Endodermal cell (in vitro differentiated cells): ENCODE measurements at regions not wholly inside any gene's neighbourhood (a gene's known extent, or its start where the extent isn't known, plus 50 kb on each side); places are given as distances from the start of the nearest gene placed in this dataset.

Source experiments
- DNase-seq: peaks from one replicate; pipeline ENCODE4 v3.0.0-alpha.2; 2017
- H3K27ac ChIP-seq: 2 replicates; pipeline ENCODE4 v1.5.1; 2013; ENCODE audit warnings: mild to moderate bottlenecking, low read depth, low read length, moderate library complexity
- H3K27me3 ChIP-seq: 2 replicates; pipeline ENCODE4 v1.6.1; 2013; ENCODE audit warnings: mild to moderate bottlenecking, low read length, moderate library complexity; ENCODE audit not compliant: insufficient read depth, control insufficient read depth, poor library complexity, severe bottlenecking
- H3K36me3 ChIP-seq: 2 replicates; pipeline ENCODE4 v1.7.0; 2013; ENCODE audit warnings: mild to moderate bottlenecking, low read length, moderate library complexity; ENCODE audit not compliant: control insufficient read depth, insufficient read depth
- H3K4me1 ChIP-seq: one replicate; pipeline ENCODE4 v1.7.0; 2013; ENCODE audit warnings: low read length; ENCODE audit not compliant: control insufficient read depth, insufficient read depth
- H3K4me3 ChIP-seq: 2 replicates; pipeline ENCODE4 v1.5.1; 2013; ENCODE audit warnings: mild to moderate bottlenecking, low read length, moderate library complexity
- H3K9ac ChIP-seq: 2 replicates; pipeline ENCODE4 v1.6.1; 2013; ENCODE audit warnings: mild to moderate bottlenecking, low read length, moderate library complexity; ENCODE audit not compliant: poor library complexity, severe bottlenecking; ENCODE audit errors: extremely low read depth
- H3K9me3 ChIP-seq: 2 replicates; pipeline ENCODE4 v1.6.1; 2013; ENCODE audit warnings: mild to moderate bottlenecking, low read length, moderate library complexity; ENCODE audit not compliant: control insufficient read depth
- H3K27ac Mint-ChIP-seq: 2 replicates; pipeline ENCODE4 v1.8.0; 2020; ENCODE audit warnings: mixed read lengths
- H3K27me3 Mint-ChIP-seq: 2 replicates; pipeline ENCODE4 v1.8.0; 2021; ENCODE audit warnings: mild to moderate bottlenecking, mixed read lengths; ENCODE audit not compliant: insufficient read depth
- H3K36me3 Mint-ChIP-seq: 2 replicates; pipeline ENCODE4 v1.8.0; 2020; ENCODE audit warnings: low read depth, mixed read lengths
- H3K4me1 Mint-ChIP-seq: 2 replicates; pipeline ENCODE4 v1.8.0; 2020; ENCODE audit warnings: mixed read lengths
- H3K4me3 Mint-ChIP-seq: 2 replicates; pipeline ENCODE4 v1.8.0; 2020; ENCODE audit warnings: mild to moderate bottlenecking, moderate library complexity, mixed read lengths
- H3K9me3 Mint-ChIP-seq: 2 replicates; pipeline ENCODE4 v1.8.0; 2020; ENCODE audit warnings: mild to moderate bottlenecking, mixed read lengths
- CTCF ChIP-seq: fragments of 200-600 bp; sonication (generic); conservative IDR thresholded peaks from 2 replicates; pipeline ENCODE4 v1.5.0; 2021; ENCODE audit warnings: antibody characterized with exemption, mild to moderate bottlenecking
- WGBS, 2 experiments: methylation state at CpG; one replicate each; pipeline versions ENCODE4 v1.1.5 to v1.1.7; 2013; ENCODE audit warnings: missing lambda C conversion rate in 2 of 2, mixed read lengths in 1 of 2; ENCODE audit not compliant: insufficient coverage in 1 of 2, insufficient read length in 1 of 2; 5-methylcytosine and 5-hydroxymethylcytosine counted together

- peaks cover 14% of the 10 kb centered on the region for H3K27me3 Mint-ChIP-seq
- no peaks in the 10 kb centered on the region for H3K36me3 Mint-ChIP-seq
- peaks cover 32% of the 10 kb centered on the region for H3K4me1 Mint-ChIP-seq
- Histone ChIP-seq H3K9me3 (no peaks in the 10 kb centered on the region), H3K36me3 (no peaks in the 10 kb centered on the region), H3K4me1 (peaks cover 11% of the 10 kb centered on the region), H3K27me3 (no peaks in the 10 kb centered on the region), H3K27ac (no peak overlapping the region), H3K4me3 (no peak overlapping the region), H3K9ac (no peak overlapping the region)
- no peaks in the 10 kb centered on the region for H3K9me3 Mint-ChIP-seq
- DNase-seq = no peak
- no peak overlapping the region for H3K27ac Mint-ChIP-seq
- no peak for TF ChIP-seq CTCF
- 92 to 100% methylated on average over 2 to 5 of the region's 5 CpGs for WGBS, 2 experiments
- no peak overlapping the region for H3K4me3 Mint-ChIP-seq
These were observed 69.3 kb upstream of the BZW1 start for GRCh38 chr2:200742426-200742825.

GRCh38 chr2:200743042-200743676 lies 68.6 kb upstream of the BZW1 start:
- WGBS, 2 experiments = 94 to 100% methylated on average over 8 to 10 of the region's 10 CpGs
- H3K27ac Mint-ChIP-seq = no peak overlapping the region
- no peak for DNase-seq
- Histone ChIP-seq H3K9me3 (no peaks in the 10 kb centered on the region), H3K4me1 (peaks cover 11% of the 10 kb centered on the region), H3K27ac (no peak overlapping the region), H3K4me3 (no peak overlapping the region), H3K36me3 (no peaks in the 10 kb centered on the region), H3K27me3 (no peaks in the 10 kb centered on the region), H3K9ac (no peak overlapping the region)
- H3K4me3 Mint-ChIP-seq = no peak overlapping the region
- TF ChIP-seq CTCF = no peak
- H3K9me3 Mint-ChIP-seq = no peaks in the 10 kb centered on the region
- peaks cover 36% of the 10 kb centered on the region for H3K4me1 Mint-ChIP-seq
- no peaks in the 10 kb centered on the region for H3K36me3 Mint-ChIP-seq
- peaks cover 14% of the 10 kb centered on the region for H3K27me3 Mint-ChIP-seq

DNA sequence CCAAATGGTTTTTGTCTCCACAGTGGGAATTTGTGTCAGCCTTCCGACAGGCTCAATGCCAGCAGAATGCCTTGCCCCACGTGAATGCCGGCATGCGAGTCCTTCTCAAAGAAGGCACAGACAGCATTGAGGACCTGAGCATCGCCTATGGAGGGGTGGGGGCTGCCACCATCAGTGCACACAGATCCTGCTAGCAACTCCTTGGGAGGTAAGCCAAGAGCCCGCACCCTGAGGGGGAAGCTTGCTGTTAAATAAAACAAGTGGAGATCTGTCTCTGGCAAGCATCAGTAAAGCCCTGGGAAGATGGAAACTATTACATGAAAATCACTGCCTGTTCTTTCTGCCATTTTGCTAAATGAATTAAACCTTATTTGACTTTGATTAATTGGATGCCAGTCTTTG lies 67.5 kb upstream of the BZW1 start:
- no peak for TF ChIP-seq CTCF
- WGBS, 2 experiments = 92 to 94% methylated on average over 5 to 6 of the region's 6 CpGs
- Histone ChIP-seq H3K27ac (no peak overlapping the region), H3K9me3 (no peaks in the 10 kb centered on the region), H3K27me3 (no peaks in the 10 kb centered on the region), H3K9ac (no peak overlapping the region), H3K4me3 (no peak overlapping the region), H3K36me3 (no peaks in the 10 kb centered on the region), H3K4me1 (peaks cover 11% of the 10 kb centered on the region)
- Mint-ChIP-seq H3K9me3 (no peaks in the 10 kb centered on the region), H3K4me1 (peaks cover 35% of the 10 kb centered on the region), H3K27ac (no peak overlapping the region), H3K36me3 (no peaks in the 10 kb centered on the region), H3K4me3 (no peak overlapping the region), H3K27me3 (peaks cover 13% of the 10 kb centered on the region)
- no peak for DNase-seq
